ENCODE measurements at regions not wholly inside any gene's neighbourhood (a gene's known extent, or its start where the extent isn't known, plus 50 kb on each side); places are given as distances from the start of the nearest gene placed in this dataset.

DNA sequence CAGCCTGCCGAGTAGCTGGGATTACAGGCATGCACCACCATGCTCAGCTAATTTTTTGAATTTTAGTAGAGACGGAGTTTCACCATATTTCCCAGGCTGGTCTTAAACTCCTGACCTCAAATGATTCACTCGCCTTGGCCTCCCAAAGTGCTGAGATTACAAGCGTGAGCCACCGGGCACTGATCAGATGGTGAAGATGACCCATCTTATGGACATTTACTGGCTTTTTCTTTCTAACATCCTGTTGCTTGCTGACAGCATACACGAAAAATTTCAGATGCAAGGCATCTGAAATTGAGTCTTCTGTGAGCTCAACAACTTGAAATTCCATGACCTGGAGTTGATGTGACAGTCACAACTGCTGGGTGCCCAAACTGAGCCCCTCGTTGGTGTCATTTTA lies 859.5 kb upstream of the CNTNAP5 start:
- no peak overlapping the region for H2AFZ ChIP-seq
- no peak overlapping the region for H3K4me3 ChIP-seq
- no peak for DNase-seq
- no peaks in the 10 kb centered on the region for H4K20me1 ChIP-seq (ENCODE audit: insufficient read depth)
- H3K79me2 ChIP-seq (ENCODE audit: insufficient read depth): no peaks in the 10 kb centered on the region
- no peaks in the 10 kb centered on the region for H3K36me3 ChIP-seq (ENCODE audit: low read depth)
- H3K4me2 ChIP-seq (ENCODE audit: unreplicated experiment): no peak overlapping the region
- 32 to 35% methylated on average over 7 of the region's 7 CpGs for WGBS, 2 experiments (ENCODE audit: low coverage in 1 of 2, low lambda C conversion rate in 2 of 2, missing lambda C conversion rate in 2 of 2)
- no peak overlapping the region for H3K9ac ChIP-seq
- H3K27me3 ChIP-seq (replicated peaks; ENCODE audit: insufficient read depth): no peaks in the 10 kb centered on the region
- no peaks in the 10 kb centered on the region for H3K4me1 ChIP-seq (ENCODE audit: insufficient read depth)
- no peaks in the 10 kb centered on the region for H3K9me3 ChIP-seq (ENCODE audit: low read depth)
- TF ChIP-seq EZH2 (IDR thresholded peaks at IDR 0.05; ENCODE audit: insufficient read depth, poor library complexity, severe bottlenecking): no peak
- no peak for TF ChIP-seq EZH2phosphoT487 (IDR thresholded peaks at IDR 0.05; ENCODE audit: insufficient read depth, low read depth)
- H3K9me2 ChIP-seq (ENCODE audit: insufficient read depth): no peaks in the 10 kb centered on the region
- H3F3A ChIP-seq (ENCODE audit: insufficient read depth): no peaks in the 10 kb centered on the region
- in situ Hi-C loops (cut with MboI): no loop called here
- no peak overlapping the region for H3K27ac ChIP-seq

DNA sequence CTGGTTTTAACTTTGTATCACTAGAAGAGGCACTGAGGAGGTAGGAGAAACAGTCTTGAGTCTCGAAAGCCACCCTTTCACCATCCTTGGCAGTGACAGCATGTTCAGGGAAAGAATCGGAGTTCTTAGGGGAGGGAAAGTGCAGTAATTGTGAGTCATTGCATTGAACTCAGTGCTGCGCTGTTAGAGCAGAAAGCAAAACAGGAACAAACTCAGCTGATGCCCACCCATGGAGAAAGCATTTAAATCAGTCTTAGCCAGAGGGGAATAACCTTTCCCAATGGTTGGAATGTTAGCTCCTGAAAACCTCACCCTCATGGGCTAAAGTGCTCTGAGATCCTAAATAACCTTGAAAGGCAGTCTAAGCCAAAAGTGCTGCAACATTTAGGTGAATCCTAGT lies 845.6 kb upstream of the CNTNAP5 start:
- no peak overlapping the region for H3K9ac ChIP-seq
- TF ChIP-seq EZH2phosphoT487 (IDR thresholded peaks at IDR 0.05; ENCODE audit: insufficient read depth, low read depth) (no peak), EZH2 (IDR thresholded peaks at IDR 0.05; ENCODE audit: insufficient read depth, poor library complexity, severe bottlenecking) (no peak)
- no peaks in the 10 kb centered on the region for H3K27me3 ChIP-seq (replicated peaks; ENCODE audit: insufficient read depth)
- H3K36me3 ChIP-seq (ENCODE audit: low read depth): no peaks in the 10 kb centered on the region
- no peak overlapping the region for H3K4me2 ChIP-seq (ENCODE audit: unreplicated experiment)
- no peaks in the 10 kb centered on the region for H3K79me2 ChIP-seq (ENCODE audit: insufficient read depth)
- no peaks in the 10 kb centered on the region for H3K9me3 ChIP-seq (ENCODE audit: low read depth)
- WGBS, 2 experiments (ENCODE audit: low coverage in 1 of 2, low lambda C conversion rate in 2 of 2, missing lambda C conversion rate in 2 of 2): 10 to 13% methylated on average over 3 of the region's 3 CpGs
- no peak overlapping the region for H3K27ac ChIP-seq
- no peak for DNase-seq
- H2AFZ ChIP-seq: no peak overlapping the region
- no peaks in the 10 kb centered on the region for H3K9me2 ChIP-seq (ENCODE audit: insufficient read depth)
- H3K4me1 ChIP-seq (ENCODE audit: insufficient read depth): no peaks in the 10 kb centered on the region
- no peaks in the 10 kb centered on the region for H4K20me1 ChIP-seq (ENCODE audit: insufficient read depth)
- in situ Hi-C loops (cut with MboI): no loop called here
- no peak overlapping the region for H3K4me3 ChIP-seq
- H3F3A ChIP-seq (ENCODE audit: insufficient read depth): no peaks in the 10 kb centered on the region

DNA sequence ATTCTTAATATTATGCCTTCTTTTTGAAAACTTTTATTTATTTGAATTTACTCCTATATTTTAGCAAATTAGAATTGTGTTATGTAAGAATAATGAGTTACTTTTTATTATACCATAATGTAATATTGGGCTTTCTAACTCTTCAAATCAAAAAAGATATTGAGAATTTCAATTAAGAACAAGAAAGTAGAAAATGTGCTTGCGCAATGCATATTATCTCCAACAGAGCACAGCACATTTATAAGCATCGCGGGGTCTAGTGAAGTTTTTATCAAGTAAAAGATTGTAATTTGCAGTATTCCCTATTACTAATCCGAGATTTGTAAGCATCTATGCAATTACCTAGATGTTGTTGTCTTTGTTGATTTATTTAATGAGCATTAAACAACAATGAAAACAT lies 829.1 kb upstream of the CNTNAP5 start:
- Histone ChIP-seq H3K4me2 (ENCODE audit: unreplicated experiment) (no peak overlapping the region), H3K9me3 (ENCODE audit: low read depth) (no peaks in the 10 kb centered on the region), H3K9ac (no peak overlapping the region), H4K20me1 (ENCODE audit: insufficient read depth) (no peaks in the 10 kb centered on the region), H3K27ac (no peak overlapping the region), H3K4me3 (no peak overlapping the region), H3K27me3 (replicated peaks; ENCODE audit: insufficient read depth) (no peaks in the 10 kb centered on the region), H3F3A (ENCODE audit: insufficient read depth) (no peaks in the 10 kb centered on the region), H3K9me2 (ENCODE audit: insufficient read depth) (no peaks in the 10 kb centered on the region), H2AFZ (no peak overlapping the region), H3K79me2 (ENCODE audit: insufficient read depth) (no peaks in the 10 kb centered on the region), H3K36me3 (ENCODE audit: low read depth) (no peaks in the 10 kb centered on the region), H3K4me1 (ENCODE audit: insufficient read depth) (no peaks in the 10 kb centered on the region)
- DNase-seq: no peak
- in situ Hi-C loops (cut with MboI): no loop called here
- TF ChIP-seq EZH2phosphoT487 (IDR thresholded peaks at IDR 0.05; ENCODE audit: insufficient read depth, low read depth) (no peak), EZH2 (IDR thresholded peaks at IDR 0.05; ENCODE audit: insufficient read depth, poor library complexity, severe bottlenecking) (no peak)
- 46 to 56% methylated on average over 4 of the region's 4 CpGs for WGBS, 2 experiments (ENCODE audit: low coverage in 1 of 2, low lambda C conversion rate in 2 of 2, missing lambda C conversion rate in 2 of 2)

DNA sequence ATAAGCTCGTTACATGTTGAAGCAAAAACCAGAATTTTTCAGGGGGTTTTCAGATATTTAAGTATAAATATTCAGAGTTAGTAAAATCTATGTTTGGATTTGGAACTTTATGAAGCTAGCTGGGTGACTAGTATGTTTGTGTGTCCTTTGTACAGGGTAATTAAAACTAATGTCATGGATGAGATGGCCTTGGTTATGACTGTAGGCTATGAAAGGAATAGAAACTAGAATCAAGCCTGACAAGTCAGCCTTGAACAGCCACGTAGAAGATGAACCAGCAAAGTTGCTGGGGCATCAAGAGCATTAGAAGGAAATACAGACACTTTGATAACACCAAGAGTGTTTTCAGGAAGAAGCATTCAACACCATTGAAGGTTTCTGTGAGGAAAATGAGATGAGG lies 825.1 kb upstream of the CNTNAP5 start:
- no peak for DNase-seq
- no peaks in the 10 kb centered on the region for H3K9me2 ChIP-seq (ENCODE audit: insufficient read depth)
- H3K27ac ChIP-seq: no peak overlapping the region
- H3K9ac ChIP-seq: no peak overlapping the region
- H3F3A ChIP-seq (ENCODE audit: insufficient read depth): no peaks in the 10 kb centered on the region
- TF ChIP-seq EZH2 (IDR thresholded peaks at IDR 0.05; ENCODE audit: insufficient read depth, poor library complexity, severe bottlenecking) (no peak), EZH2phosphoT487 (IDR thresholded peaks at IDR 0.05; ENCODE audit: insufficient read depth, low read depth) (no peak)
- no peaks in the 10 kb centered on the region for H4K20me1 ChIP-seq (ENCODE audit: insufficient read depth)
- H3K4me2 ChIP-seq (ENCODE audit: unreplicated experiment): no peak overlapping the region
- H3K27me3 ChIP-seq (replicated peaks; ENCODE audit: insufficient read depth): no peaks in the 10 kb centered on the region
- H3K4me3 ChIP-seq: no peak overlapping the region
- H3K9me3 ChIP-seq (ENCODE audit: low read depth): no peaks in the 10 kb centered on the region
- H3K4me1 ChIP-seq (ENCODE audit: insufficient read depth): no peaks in the 10 kb centered on the region
- no peaks in the 10 kb centered on the region for H3K79me2 ChIP-seq (ENCODE audit: insufficient read depth)
- in situ Hi-C loops (cut with MboI): no loop called here
- 0 to 8% methylated on average over 2 of the region's 2 CpGs for WGBS, 2 experiments (ENCODE audit: low coverage in 1 of 2, low lambda C conversion rate in 2 of 2, missing lambda C conversion rate in 2 of 2)
- H3K36me3 ChIP-seq (ENCODE audit: low read depth): no peaks in the 10 kb centered on the region
- H2AFZ ChIP-seq: no peak overlapping the region

DNA sequence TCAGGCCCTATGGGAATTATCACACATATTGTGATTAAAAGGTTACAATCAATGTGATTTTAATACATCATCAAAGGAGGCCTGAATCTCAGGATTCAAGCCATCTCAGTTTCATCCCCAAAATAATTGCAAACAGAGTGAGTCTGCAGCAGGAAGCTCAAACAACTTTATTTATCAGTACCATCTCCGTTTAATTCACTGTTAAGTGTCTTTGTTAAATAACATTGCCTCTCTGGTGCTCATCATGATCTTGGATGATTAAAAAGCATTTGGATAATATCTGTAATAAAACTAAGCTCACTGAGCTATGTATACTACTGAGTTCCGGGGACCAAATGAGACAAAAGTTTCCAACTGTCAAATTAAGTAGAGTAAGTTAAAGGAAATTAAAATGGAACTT lies 817.8 kb upstream of the CNTNAP5 start:
- H3K79me2 ChIP-seq (ENCODE audit: insufficient read depth): no peaks in the 10 kb centered on the region

More for the DNA sequence above, 817.8 kb upstream of the CNTNAP5 start:
- H3K4me2 ChIP-seq (ENCODE audit: unreplicated experiment): no peak overlapping the region
- 0% methylated on average over 2 of the region's 2 CpGs for WGBS, 2 experiments (ENCODE audit: low coverage in 1 of 2, low lambda C conversion rate in 2 of 2, missing lambda C conversion rate in 2 of 2)
- no peaks in the 10 kb centered on the region for H3K4me1 ChIP-seq (ENCODE audit: insufficient read depth)
- H3K27me3 ChIP-seq (replicated peaks; ENCODE audit: insufficient read depth): no peaks in the 10 kb centered on the region
- in situ Hi-C loops (cut with MboI): no loop called here
- no peak overlapping the region for H3K9ac ChIP-seq
- H2AFZ ChIP-seq: no peak overlapping the region
- no peaks in the 10 kb centered on the region for H3K9me3 ChIP-seq (ENCODE audit: low read depth)
- no peak overlapping the region for H3K4me3 ChIP-seq
- H3F3A ChIP-seq (ENCODE audit: insufficient read depth): no peaks in the 10 kb centered on the region
- H3K27ac ChIP-seq: no peak overlapping the region
- no peak for TF ChIP-seq EZH2phosphoT487 (IDR thresholded peaks at IDR 0.05; ENCODE audit: insufficient read depth, low read depth)
- H3K9me2 ChIP-seq (ENCODE audit: insufficient read depth): no peaks in the 10 kb centered on the region
- no peaks in the 10 kb centered on the region for H4K20me1 ChIP-seq (ENCODE audit: insufficient read depth)
- DNase-seq: no peak
- no peaks in the 10 kb centered on the region for H3K36me3 ChIP-seq (ENCODE audit: low read depth)
